ENCODE measurements at regions not wholly inside any gene's neighbourhood (a gene's known extent, or its start where the extent isn't known, plus 50 kb on each side); places are given as distances from the start of the nearest gene placed in this dataset.
A peak's percentile ranks its signal among the peaks of the same experiment; 100 is the strongest.

DNA sequence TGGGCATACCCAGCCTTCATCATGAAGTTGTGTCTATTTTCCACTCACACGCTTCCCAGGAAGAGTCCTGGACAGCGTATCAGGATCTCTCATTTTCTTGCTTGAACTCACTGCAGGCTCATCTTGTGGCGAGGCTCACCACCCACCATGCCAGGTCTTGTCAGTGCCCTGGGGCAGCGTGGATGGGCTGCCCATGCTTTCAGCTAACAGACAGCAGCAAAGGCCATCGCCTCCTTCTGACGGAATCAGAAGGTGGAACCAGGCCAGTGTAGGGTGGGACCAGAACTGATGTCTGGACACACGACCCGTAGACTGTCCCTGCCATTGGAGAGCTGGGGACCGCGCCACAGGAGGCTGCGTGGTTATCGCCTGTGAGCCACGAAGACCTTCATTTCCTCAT is 169.4 kb downstream of the FOXL1 start:
- no peak for DNase-seq (ENCODE audit: low spot score)

DNA sequence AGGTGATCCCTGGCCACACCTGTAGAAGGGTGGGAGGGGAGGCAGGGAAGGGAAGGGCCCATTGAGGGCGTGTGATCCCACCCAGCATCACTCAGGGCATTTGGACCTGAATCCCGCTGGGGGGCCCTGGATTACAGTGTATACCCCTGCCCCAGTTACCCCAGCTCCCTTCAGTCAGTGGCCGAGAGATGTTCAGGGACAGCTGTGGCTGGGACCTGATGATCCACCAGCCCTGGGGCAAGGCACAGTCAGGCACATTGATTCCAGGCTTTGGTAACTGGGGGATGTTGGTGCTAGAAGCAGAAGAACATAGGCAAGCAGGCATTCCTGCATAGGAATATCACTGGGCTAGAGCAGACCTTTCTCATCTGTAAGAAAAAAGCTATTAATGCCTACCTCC is 170.3 kb downstream of the FOXL1 start:
- no peak for DNase-seq (ENCODE audit: low spot score)

- DNase-seq (ENCODE audit: low spot score): no peak
These were observed 173.0 kb downstream of the FOXL1 start for GRCh38 chr16:86751076-86752030.

- no peak for DNase-seq (ENCODE audit: low spot score)
These were observed 174.3 kb downstream of the FOXL1 start for GRCh38 chr16:86752582-86753175.

DNA sequence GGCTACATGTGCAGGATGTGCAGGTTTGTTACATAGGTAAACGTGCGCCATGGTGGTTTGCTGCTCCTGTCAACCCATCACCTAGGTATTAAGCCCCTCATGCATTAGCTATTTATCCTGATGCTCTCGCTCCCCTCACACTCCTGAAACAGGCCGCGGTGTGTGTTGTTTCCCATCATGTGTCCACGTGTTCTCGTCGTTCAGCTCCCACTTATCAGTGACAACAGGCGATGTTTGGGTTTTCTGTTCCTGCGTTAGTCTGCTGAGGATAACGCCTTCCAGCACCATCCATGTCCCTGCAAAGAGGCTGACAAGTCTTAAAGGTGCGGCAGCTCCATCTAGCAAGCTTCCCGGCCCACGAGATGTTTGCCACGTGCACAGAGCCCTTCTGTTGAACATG is 175.1 kb downstream of the FOXL1 start:
- DNase-seq (ENCODE audit: low spot score): no peak

GRCh38 chr16:86755571-86756006 is 177.2 kb downstream of the FOXL1 start:
- no peak for DNase-seq (ENCODE audit: low spot score)

DNA sequence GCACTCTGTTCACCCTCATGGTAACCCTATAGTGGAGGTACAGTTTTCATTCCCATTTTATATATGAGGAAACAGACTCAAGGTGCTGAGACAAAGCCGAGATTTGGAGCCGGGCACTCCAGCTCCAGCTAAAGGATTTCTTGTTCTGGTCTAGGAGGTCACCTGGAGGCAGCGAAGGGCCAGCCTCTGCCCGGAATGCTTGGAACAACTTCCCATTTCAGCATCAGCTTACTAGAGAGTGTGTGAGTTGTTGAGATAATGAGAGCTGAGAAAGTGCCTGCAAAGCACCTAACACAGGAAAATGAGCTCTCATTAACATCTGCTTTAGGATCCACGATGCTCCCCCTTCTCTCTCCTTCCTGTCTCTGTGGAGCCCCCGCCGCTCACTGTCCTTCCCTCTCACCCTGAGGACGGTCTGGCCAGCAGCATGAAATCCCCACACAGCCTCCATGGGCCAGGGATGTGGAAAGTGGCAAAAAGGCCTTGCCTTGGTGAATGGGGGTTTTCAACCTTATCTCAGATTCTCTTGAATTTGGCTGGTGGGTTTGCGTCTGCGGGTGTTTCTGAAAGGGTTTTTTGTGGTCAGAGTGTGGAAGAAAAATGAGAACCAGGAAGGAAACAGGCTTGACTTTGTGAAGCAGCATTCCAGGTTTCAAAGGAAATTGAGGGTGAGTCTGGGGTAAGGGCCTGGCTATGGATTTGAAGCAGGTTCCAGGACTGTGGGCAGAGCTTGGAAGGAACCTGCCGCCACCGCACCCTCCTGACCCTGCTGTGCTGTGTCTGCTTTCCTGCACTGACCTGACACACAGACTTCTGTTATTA is 178.7 kb downstream of the FOXL1 start:
- DNase-seq (ENCODE audit: low spot score): no peak

- no peak for DNase-seq (ENCODE audit: low spot score)
These were observed 179.3 kb downstream of the FOXL1 start for GRCh38 chr16:86757704-86758040.

- DNase-seq (ENCODE audit: low spot score): no peak
These were observed 180.6 kb downstream of the FOXL1 start for GRCh38 chr16:86758932-86759331.

DNA sequence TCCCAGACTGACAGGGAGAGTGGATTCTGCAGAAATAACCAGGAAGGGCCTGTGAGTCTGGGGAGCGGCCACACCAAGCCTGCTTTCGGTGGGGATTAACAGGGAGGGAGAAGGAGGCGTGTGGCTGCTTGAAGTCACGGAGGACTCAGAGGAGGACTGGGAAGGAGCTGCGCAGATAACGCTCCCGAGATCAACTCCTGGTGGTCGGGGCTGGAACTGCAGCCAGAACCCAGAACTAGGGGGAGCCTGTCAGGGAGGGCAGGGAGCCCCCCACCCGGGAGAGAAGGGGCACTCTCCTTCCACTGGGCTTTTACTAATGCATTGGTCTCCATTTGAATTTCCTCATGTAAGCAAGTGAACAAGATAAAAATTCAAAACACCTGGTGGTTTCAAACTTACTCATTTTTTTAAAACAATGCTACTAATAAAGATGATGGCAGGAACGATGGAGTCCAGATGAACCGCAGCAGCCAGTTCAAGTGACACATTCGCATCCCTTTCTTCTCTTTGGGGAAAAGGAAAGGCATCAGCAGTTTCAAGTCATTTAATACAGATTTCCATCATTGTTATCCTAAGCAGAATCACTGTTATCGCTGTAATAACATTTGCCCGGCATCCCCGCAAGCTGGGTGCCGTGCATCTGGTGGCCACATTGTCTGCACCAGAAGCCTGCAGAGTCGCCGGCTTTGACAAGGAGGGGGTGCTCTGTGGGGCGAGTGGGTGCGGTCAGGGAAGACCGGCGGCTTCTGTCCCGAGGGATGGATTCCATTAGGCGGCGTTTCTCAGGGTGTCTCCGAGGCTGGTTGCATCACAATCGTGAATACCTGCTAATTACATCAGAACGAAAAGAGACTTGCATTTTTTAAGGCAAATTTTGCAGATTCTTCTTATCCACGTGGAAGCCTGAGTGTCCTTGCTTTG is 183.0 kb downstream of the FOXL1 start:
- peak; percentile 49 for DNase-seq (ENCODE audit: low spot score)

- DNase-seq (ENCODE audit: low spot score): no peak
These were observed 183.7 kb downstream of the FOXL1 start for GRCh38 chr16:86762095-86762494.

- DNase-seq (ENCODE audit: low spot score): no peak
These were observed 185.5 kb downstream of the FOXL1 start for GRCh38 chr16:86763819-86764218.

- DNase-seq (ENCODE audit: low spot score): no peak
These were observed 186.2 kb downstream of the FOXL1 start for GRCh38 chr16:86764551-86764950.

GRCh38 chr16:86765389-86766026 is 187.2 kb downstream of the FOXL1 start:
- no peak for DNase-seq (ENCODE audit: low spot score)

DNA sequence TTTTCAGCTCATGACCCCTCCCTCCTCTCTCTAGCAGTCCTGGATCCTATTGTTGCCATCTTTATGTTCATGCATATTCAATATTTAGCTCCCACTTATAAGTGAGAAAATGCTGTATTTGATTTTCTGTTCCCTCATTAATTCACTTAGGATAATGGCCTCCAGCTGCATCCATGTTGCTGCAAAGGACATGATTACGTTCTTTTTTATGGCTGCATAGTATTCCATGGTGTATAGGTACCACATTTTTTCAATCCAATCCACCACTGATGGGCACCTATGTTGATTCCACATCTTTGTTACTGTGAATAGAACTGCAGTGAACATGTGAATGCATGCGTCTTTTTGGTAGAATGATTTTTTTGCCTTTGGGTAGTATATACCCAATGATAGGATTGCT is 188.4 kb downstream of the FOXL1 start:
- no peak for DNase-seq (ENCODE audit: low spot score)

DNA sequence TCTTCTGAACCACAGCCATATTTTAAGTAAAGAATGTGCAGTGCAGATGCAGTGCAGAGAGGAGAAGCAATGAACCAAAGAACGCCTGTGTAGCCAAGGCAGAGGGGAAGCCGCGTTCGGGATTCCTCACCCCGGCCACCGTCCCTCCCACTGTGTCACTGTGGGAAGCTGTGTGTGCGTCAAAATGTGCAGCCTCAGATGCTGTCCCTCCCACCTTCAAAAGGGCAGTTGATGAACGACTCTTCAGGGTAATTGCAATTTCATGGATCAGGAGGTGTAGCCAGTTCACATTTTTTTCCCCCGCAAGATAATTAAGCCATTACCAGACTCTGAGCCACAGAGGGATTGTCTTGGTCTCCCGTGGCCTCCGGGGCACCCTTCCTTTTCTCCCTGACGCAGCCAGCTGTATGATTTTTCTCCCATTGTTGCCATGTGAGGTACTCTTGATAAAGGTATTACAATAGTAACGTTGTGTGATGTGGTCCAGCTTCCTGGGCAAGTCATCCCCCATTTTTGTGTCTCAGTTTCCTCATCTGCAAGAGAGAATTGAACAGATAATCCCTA is 190.0 kb downstream of the FOXL1 start:
- DNase-seq (ENCODE audit: low spot score): no peak

- DNase-seq (ENCODE audit: low spot score): no peak
These were observed 190.7 kb downstream of the FOXL1 start for GRCh38 chr16:86768999-86769398.

DNA sequence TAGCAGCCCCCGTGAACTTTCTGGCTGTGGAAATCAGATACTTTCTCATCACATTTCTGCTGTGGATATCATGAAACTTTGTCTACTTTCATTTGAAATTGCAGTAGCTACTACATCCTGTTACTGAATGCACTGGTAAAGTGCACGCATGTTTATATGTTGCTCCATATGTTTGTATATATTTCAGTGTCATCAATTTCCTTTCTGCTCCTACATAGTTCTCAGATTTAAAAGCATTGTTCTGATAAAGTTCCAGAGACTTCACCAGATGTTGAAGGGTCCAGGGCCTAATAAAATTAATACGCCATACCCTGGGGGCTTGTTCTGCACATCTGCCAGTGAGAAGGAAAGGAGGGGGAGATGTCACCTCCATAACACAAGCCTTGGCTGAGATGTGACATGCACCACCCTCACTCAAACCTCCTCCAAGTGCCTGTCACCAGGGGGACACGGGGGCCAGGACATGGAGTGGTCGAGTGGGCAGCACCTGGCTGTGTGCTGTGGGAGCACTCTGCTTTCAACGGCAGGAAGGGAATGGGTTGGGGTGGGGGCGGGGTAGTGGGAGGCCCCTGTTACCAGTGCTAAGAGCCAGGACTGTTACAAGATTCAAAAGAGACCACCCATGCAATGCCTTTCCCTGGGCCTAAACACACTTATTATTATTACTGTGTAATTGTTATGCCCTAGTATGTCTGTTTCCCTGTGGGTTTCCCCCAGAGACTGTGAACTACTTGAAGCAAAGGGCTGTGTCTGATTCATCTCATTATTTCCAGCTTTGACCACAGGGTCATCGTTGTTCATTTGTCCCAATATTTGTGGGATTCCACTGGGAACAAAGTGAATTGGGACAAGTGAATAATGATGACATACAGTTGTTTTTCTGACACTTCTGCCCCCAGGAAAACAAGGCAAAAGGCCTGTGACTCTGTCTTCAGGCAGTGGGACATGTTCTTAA is 193.4 kb downstream of the FOXL1 start:
- no peak for DNase-seq (ENCODE audit: low spot score)

DNA sequence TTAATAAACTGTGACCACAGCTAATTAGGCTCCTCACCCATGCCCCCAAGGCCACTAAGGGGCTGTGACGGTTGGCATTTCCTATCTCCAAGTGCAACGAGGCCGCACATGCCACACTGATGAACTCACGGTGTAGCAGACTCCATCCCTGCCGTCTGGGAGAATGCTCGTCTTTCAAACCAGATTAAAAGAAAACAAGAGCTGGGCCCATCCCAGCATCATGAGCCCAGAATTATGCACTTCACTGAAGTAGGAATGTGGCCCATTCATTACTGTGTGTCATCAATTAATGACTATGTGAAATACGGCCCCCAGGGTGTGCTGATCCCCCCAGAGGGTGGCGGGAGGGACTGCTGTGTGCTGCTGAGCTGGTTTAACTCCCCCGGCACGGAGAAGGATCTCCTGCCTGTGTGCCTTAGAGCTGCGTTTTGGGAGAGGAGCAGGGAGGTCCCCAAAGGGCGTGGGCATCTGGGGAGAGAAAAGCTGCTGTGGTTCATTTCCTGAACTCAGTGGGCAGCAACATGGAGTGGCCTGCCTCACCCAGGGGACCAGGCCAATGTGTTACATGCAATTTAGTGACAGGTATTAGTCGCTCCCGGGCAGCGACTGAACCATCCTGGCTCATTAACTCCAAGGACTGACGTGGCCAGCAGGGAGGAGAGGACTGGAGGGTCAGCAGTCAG is 194.5 kb downstream of the FOXL1 start:
- no peak for DNase-seq (ENCODE audit: low spot score)
